Activated CD8-positive, alpha-beta memory T cell treated with anti-CD3 and anti-CD28 coated beads, Interleukin-2, amount 50 U/mL, for 1 hour (primary cell): ENCODE measurements at regions not wholly inside any gene's neighbourhood (a gene's known extent, or its start where the extent isn't known, plus 50 kb on each side); places are given as distances from the start of the nearest gene placed in this dataset.
"Not testable (repeated sequence)": the region's sequence is repeated elsewhere in the genome, so short reads cannot be mapped to it uniquely, and the experiment has no call there.

Experiments
- DNase-seq: peaks from one replicate; pipeline ENCODE4 v3.0.0-alpha.2; 2020; ENCODE audit errors: extremely low read depth

GRCh38 chr1:244322791-244323521, 128.8 kb downstream of the ADSS2 start:
- DNase-seq = no peak

GRCh38 chr1:244324176-244324883, 127.4 kb downstream of the ADSS2 start:
- DNase-seq = no peak

DNA sequence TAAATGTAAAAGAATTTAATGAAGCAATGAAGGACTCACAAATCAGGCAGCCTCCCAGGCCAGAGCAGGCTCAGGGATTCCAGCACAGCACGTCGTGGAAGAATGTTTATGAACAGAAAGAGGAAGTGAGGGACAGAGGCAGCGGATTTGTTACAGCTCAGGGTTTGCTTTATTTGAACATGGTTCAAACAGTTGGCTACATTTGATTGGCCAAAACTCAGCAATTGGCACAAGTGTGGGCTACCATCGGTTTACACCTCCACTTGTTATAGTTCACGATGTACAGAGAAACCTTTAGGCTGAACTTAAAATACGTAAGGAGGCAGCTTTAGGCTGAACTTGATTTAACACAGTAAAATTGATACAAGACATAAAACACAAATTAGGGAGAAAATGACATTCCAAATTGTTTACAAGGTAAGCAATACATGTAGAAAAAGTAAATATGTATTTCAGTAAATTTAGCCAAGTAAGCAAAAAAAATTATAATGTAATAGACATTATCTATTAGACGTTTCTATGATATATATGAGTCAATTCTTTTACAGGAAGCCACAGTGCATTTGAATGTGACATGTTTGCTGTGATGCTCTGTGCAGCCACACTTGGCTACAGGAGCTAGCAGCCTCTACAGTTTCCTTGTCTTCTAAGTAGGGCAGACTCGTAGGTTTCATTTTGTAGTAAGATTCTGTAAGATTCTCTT, 126.5 kb downstream of the ADSS2 start:
- DNase-seq = no peak

DNA sequence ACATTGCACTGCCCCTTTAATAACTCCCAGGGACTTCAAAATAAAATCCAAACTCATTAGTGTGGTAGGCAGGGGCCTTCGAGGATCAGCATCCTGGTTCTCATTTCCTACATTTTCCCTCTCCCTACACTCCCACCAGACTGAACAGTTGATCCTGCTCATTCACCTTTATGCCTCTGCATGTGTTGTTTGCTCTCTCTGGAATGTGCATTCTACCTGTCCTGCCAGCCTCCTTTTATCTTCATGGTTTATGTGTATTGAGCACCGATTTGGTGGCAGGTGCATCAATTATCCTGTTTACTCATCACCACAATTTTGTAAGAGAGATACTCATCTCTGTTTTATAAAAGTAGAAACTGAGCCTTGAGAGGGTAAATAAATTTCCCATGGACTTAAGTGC, 125.0 kb downstream of the ADSS2 start:
- DNase-seq = no peak

DNA sequence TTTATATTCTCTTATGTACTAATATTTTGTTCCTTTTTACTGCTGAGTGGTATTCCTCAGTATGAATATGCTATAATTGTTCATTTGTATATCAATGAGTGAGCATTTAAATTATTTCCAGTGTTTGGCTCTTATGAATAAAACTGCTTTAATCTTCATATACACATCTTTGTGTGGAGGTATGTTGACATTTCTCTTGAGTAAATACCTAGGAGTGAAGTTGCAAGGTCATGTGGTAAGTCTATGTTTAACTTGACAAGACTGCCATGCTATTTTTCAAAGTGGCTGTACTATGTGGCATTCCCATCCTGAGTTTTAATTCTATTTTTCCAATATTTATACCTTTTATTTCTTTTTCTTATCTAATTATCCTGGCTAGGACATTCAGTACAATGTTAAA, 124.2 kb downstream of the ADSS2 start:
- no peak for DNase-seq

GRCh38 chr1:244328476-244328875, 123.2 kb downstream of the ADSS2 start:
- DNase-seq = no peak

DNA sequence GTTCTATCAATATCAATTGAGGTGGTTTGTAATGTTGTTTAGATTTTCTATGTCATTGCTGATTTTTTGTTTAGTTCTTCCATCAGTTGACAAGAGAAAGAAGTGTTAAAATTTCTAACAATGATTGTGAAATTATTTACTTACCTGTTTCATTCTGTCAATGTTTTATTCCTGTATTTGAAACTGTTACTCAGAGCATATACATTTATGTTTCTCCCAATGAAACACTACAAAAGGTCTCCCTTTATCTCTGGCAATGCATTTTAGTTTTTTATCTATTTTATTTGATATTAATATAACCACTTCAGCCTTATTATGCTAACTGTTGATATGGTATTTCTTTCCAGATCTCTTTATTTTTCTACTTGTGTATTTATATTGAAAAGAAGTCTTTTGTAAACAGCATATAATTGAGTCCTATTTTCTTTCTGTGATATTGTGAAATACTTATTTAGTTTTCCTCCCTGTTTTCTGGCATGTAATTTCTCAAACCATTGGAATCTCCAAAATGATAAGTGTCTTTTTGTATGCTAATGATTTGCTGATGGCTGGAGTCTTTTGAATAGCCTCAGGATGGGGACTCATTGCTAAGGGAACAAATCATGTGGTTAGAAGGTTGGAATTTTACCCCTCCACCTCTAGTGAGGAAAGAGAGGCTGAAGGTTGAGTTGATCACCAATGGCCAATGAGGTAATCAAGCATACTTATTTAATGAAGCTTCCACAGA, 122.0 kb downstream of the ADSS2 start:
- DNase-seq = no peak

GRCh38 chr1:244330318-244330625, 121.4 kb downstream of the ADSS2 start:
- DNase-seq = no peak

- not testable (repeated sequence) for DNase-seq
Measured at GRCh38 chr1:244332761-244333160, 118.9 kb downstream of the ADSS2 start.

DNA sequence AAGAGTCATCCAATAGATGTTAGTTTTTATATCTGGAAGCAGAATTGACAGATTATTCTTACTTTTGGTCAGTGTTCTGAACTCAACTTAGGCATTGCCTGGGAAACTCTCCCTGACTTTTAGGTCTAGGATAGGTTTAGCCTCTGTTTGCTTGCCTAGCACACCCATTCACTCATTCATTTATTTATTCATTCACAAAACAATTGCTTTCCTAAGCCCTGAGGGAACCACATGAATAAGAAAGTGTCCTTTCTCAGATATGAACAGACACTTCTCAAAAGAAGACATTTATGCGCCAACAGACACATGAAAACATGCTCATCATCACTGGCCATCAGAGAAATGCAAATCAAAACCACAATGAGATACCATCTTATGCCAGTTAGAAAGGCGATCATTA, 117.4 kb downstream of the ADSS2 start:
- DNase-seq = not testable (repeated sequence)

GRCh38 chr1:244334842-244335241, 116.9 kb downstream of the ADSS2 start:
- not testable (repeated sequence) for DNase-seq

- DNase-seq = no peak
Measured at GRCh38 chr1:244335456-244335855, 116.3 kb downstream of the ADSS2 start.

DNA sequence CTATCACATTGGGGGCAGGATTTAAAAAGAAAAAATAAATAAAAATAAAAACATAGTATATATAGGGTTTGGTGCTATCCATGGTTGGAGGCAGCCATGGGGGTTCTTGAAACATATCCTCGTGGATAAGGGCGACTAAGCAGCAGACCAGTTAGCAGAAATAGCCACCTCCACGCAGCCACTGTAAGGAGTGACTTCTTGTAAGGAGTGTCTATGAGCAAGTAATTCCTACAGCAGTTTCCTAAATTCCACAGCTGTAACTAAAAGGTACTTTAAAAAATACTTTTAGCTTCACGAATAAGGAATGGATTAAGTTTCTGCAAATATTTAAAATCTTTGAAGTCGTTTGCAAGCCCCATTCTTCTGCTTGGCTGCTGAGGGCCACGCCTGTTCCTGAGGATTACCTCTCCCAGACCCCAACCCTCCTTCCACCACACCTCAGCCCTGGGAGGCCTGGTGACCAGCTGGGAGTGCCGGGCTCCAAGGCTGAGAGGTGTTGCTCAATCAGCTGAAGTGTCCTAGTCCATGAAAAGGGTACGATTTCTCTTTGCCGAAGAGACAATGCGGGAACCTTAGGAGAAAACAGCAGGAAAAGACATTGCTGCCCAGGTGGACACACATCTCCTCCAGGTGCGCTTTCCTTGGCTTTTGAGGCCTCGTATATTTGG, 115.3 kb downstream of the ADSS2 start:
- no peak for DNase-seq

DNA sequence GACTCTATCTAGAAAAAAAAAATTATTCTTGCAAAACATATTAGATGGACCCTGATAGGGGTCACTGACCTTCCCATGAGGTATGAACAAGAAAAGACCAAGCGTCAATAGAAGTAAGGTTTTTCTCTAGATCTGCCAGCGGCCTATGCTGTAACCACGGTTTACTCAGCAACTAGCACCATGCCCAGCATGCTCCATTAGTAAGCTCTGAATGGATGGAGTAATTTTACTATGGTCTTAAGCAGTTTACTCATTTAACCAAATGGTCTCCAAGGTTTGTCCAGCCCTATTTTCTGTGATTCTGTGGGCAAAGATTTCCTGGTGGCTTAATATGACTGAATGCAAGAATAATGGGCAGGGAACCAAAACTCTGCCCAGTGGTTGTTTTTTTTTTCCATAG, 113.9 kb downstream of the ADSS2 start:
- DNase-seq = no peak

DNA sequence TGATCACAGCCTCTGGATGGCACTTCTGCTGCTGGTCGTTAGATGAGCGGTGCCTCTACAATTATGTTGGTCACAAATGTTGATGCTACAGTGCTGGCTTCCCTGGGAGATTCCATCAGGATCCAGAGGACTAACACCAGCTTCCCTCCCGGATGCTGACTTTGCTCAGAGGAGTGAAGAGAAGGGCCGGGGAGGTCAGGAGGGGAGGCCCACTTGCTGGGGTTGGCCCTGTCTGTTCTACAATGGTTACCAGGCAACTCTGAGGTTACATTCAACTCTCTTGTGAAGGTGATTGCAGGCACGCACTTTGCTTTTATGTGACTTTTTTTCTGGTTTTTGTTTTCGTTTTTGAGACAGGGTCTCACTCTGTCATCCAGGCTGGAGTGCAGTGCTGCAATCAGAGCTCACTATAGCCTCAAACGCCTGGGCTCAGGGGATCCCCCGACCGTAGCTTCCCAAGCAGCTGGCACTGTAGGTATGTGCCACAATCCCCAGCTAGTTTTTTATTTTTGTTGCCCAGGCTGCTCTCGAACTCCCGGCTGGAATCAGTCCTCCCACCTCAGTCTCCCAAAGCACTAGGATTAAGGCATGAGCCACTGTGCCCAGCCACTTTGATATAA, 112.5 kb downstream of the ADSS2 start:
- DNase-seq = no peak

GRCh38 chr1:244339776-244340175, 111.9 kb downstream of the ADSS2 start:
- no peak for DNase-seq

GRCh38 chr1:244340396-244340795, 111.3 kb downstream of the ADSS2 start:
- no peak for DNase-seq

DNA sequence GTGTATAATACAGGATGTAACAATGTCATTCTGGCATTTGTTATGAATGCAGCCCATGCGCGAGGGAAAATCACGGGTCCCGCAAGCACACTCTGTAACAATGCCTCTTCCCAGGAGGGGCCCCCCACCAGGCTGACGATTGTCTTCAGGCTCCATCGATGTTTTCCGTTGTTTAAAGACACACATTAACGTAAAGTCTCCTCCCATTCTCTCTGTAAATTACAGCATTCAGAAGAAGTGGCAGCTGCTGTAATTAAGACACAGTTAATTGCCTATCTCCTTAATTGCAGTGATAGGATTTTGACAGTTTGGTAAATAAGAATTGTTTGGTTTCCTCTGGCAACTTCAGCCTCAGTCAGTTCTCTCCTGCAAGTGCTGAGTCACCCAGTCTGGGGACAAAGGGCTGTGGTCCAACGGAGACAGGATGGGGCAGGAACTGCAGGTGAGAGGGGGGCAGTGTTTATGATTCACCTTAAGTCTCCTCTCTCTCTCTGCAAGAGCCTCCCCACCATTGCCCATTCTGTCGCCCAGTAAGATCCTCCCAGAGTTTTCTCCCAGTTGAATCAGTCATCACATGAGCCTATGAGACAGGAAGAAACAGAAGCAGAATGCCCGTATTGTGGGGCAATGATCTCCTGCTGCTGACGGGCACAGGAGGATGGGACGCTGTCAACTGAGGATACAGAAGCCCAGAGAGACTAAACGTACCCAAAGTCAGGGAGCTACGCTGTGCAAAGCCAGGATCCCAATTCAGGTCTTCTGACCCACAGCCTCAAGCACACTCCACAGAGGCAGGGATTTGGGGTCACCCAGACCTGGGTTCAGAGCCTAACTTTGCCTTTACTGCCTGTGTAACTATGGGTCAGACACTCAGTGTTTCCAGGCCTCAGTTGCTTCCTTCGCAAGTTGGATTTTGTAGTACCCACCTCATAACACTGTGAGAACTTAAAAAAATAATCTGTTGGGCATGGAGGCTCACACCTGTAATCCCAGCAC, 110.0 kb downstream of the ADSS2 start:
- no peak for DNase-seq

- DNase-seq = no peak
Measured at GRCh38 chr1:244344001-244344400, 107.7 kb downstream of the ADSS2 start.

GRCh38 chr1:244346972-244347618, 104.6 kb downstream of the ADSS2 start:
- no peak for DNase-seq
